HCT116 (cell line): ENCODE measurements at regions not wholly inside any gene's neighbourhood (a gene's known extent, or its start where the extent isn't known, plus 50 kb on each side); places are given as distances from the start of the nearest gene placed in this dataset.

Experiments
- ATAC-seq: fragments of 200-7000 bp; cut with Tn5 transposase; 2 replicates; pipeline ENCODE4 v1.9.1; 2020; ENCODE audit warnings: mild to moderate bottlenecking, moderate library complexity
- BruUV-seq: library from RNA; stranded (reverse); fragments of 400-500 nt; replicated peaks from 2 replicates; lab custom pipeline; 2021; lab: Mats Ljungman, UMichigan
- CTCF ChIA-PET: fragments of 300-600 bp; sonication (Branson Sonifier 250); formaldehyde crosslinking; loops from one replicate; lab custom pipeline; 2021; ENCODE audit warnings: antibody characterized with exemption; lab: Charles Lee
- POLR2A ChIA-PET: fragments of 300-600, 350-600 bp; sonication (Branson Sonifier 250); formaldehyde crosslinking; loops from one replicate; lab custom pipeline; 2021; ENCODE audit warnings: antibody characterized with exemption; lab: Charles Lee
- RAD21 ChIA-PET, 2 experiments: fragments of 300-600 bp; sonication (Branson Sonifier 250); formaldehyde crosslinking; loops; one replicate each; lab custom pipeline; 2023; ENCODE audit warnings: low total read pairs in 2 of 2; ENCODE audit not compliant: uncharacterized antibody in 2 of 2, unreplicated experiment in 2 of 2, low non-redundant PET in 1 of 2; lab: Charles Lee
- DNase-seq: peaks from one replicate; pipeline ENCODE4 v3.0.0-alpha.2; 2010; ENCODE audit warnings: low read depth, low spot score
- H2AFZ ChIP-seq: fragments of 200-600 bp; shearing (Covaris generic), sonication (generic); 2 replicates; pipeline ENCODE4 v1.6.1; 2017; ENCODE audit warnings: low read depth, mixed run types, mixed read lengths, antibody characterized with exemption, low read length; ENCODE audit not compliant: poor library complexity, severe bottlenecking
- H3K27ac ChIP-seq: 2 replicates; pipeline ENCODE4 v1.5.1; 2012; ENCODE audit warnings: low read depth, low read length
- H3K27me3 ChIP-seq: fragments of 200-600 bp; sonication (generic); 2 replicates; pipeline ENCODE4 v1.6.1; 2016; ENCODE audit warnings: mixed run types, low read length, mixed read lengths; ENCODE audit not compliant: insufficient read depth
- H3K36me3 ChIP-seq, 2 experiments: fragments of 200-500 bp in 1 of 2; fragments of 200-600 bp in 1 of 2; sonication (Bioruptor generic) in 1 of 2; sonication (generic) in 1 of 2; 2 replicates each; pipeline versions ENCODE4 v1.5.1 to v1.6.1; 2014 to 2016; ENCODE audit warnings: low read length in 2 of 2, inconsistent platforms in 1 of 2, mixed read lengths in 1 of 2, mixed run types in 1 of 2; ENCODE audit not compliant: insufficient read depth in 2 of 2, control insufficient read depth in 1 of 2
- H3K4me1 ChIP-seq, 2 experiments: fragments of 200-600 bp in 1 of 2; sonication (generic) in 1 of 2; 2 replicates each; pipeline versions ENCODE4 v1.5.1 to v1.6.1; 2012 to 2017; ENCODE audit warnings: low read length in 2 of 2, inconsistent platforms in 1 of 2, mild to moderate bottlenecking in 1 of 2, mixed read lengths in 1 of 2, mixed run types in 1 of 2, moderate library complexity in 1 of 2; ENCODE audit not compliant: insufficient read depth in 2 of 2, control insufficient read depth in 1 of 2
- H3K4me2 ChIP-seq: fragments of 200-600 bp; sonication (generic); 2 replicates; pipeline ENCODE4 v1.6.1; 2017; ENCODE audit warnings: mixed run types, low read length, mixed read lengths
- H3K4me3 ChIP-seq, 2 experiments: fragments of 200-600 bp in 1 of 2; sonication (generic) in 1 of 2; replicated peaks in 1 of 2; 2 replicates each; pipeline ENCODE4 v1.5.1; 2011 to 2016; ENCODE audit warnings: low read length in 2 of 2, control low read depth in 1 of 2, low read depth in 1 of 2, mild to moderate bottlenecking in 1 of 2, mixed read lengths in 1 of 2, mixed run types in 1 of 2
- H3K79me2 ChIP-seq: fragments of 200-600 bp; sonication (generic); 2 replicates; pipeline ENCODE4 v1.6.1; 2017; ENCODE audit warnings: mild to moderate bottlenecking, mixed run types, low read length, moderate library complexity, mixed read lengths; ENCODE audit not compliant: insufficient read depth
- H3K9ac ChIP-seq: fragments of 200-600 bp; sonication (generic); 2 replicates; pipeline ENCODE4 v1.6.1; 2016; ENCODE audit warnings: low read length, mixed read lengths
- H3K9me2 ChIP-seq: fragments of 200-600 bp; sonication (generic), shearing (Covaris generic); 2 replicates; pipeline ENCODE4 v1.6.1; 2017; ENCODE audit warnings: mixed run types, mild to moderate bottlenecking, moderate library complexity; ENCODE audit not compliant: insufficient read depth
- H3K9me3 ChIP-seq, 2 experiments: fragments of 200-500 bp in 1 of 2; fragments of 200-600 bp in 1 of 2; sonication (Bioruptor generic) in 1 of 2; sonication (generic) in 1 of 2; 2 replicates each; pipeline ENCODE4 v1.6.1; 2014 to 2017; ENCODE audit warnings: low read length in 2 of 2, mixed read lengths in 2 of 2, inconsistent platforms in 1 of 2, low read depth in 1 of 2, mild to moderate bottlenecking in 1 of 2, mixed run types in 1 of 2, moderate library complexity in 1 of 2; ENCODE audit not compliant: control insufficient read depth in 1 of 2, insufficient read depth in 1 of 2
- H4K20me1 ChIP-seq: fragments of 200-600 bp; sonication (generic), shearing (Covaris generic); 2 replicates; pipeline ENCODE4 v1.6.1; 2017; ENCODE audit warnings: mixed run types, mild to moderate bottlenecking, moderate library complexity; ENCODE audit not compliant: insufficient read depth
- CEBPB ChIP-seq: IDR thresholded peaks from 2 replicates; pipeline ENCODE4 v1.6.1; 2012; ENCODE audit warnings: low read depth
- EGR1 ChIP-seq: IDR thresholded peaks from 2 replicates; pipeline ENCODE4 v1.6.1; 2012; ENCODE audit warnings: low read depth
- FOSL1 ChIP-seq: IDR thresholded peaks from 2 replicates; pipeline ENCODE4 v1.6.1; 2012; ENCODE audit warnings: low read depth
- JUND ChIP-seq: IDR thresholded peaks from 2 replicates; pipeline ENCODE4 v1.6.1; 2012
- POLR2A ChIP-seq: IDR thresholded peaks from 2 replicates; pipeline ENCODE4 v1.7.0; 2011; ENCODE audit warnings: borderline replicate concordance; ENCODE audit not compliant: insufficient read depth, insufficient read length; ENCODE audit errors: extremely low read depth
- RAD21 ChIP-seq: IDR thresholded peaks from 2 replicates; pipeline ENCODE4 v1.6.1; 2012; ENCODE audit warnings: low read depth, mild to moderate bottlenecking
- SIN3A ChIP-seq: IDR thresholded peaks from 2 replicates; pipeline ENCODE4 v1.6.1; 2012; ENCODE audit warnings: low read depth
- SP1 ChIP-seq: IDR thresholded peaks from 2 replicates; pipeline ENCODE4 v1.6.1; 2012; ENCODE audit warnings: low read depth
- SRF ChIP-seq: IDR thresholded peaks from 2 replicates; pipeline ENCODE4 v1.6.1; 2012; ENCODE audit warnings: low read depth
- TCF7L2 ChIP-seq: IDR thresholded peaks from 2 replicates; pipeline ENCODE4 v1.7.0; 2011; ENCODE audit warnings: borderline replicate concordance, inconsistent platforms; ENCODE audit not compliant: insufficient read depth, insufficient read length; ENCODE audit errors: extremely low read depth
- YY1 ChIP-seq: IDR thresholded peaks from 2 replicates; pipeline ENCODE4 v1.6.1; 2011; ENCODE audit warnings: low read length, low read depth, moderate library complexity, mild to moderate bottlenecking; ENCODE audit not compliant: insufficient replicate concordance; ENCODE audit errors: extremely low read depth
- ZFX ChIP-seq: fragments of 450-650 bp; IDR thresholded peaks from 2 replicates; pipeline ENCODE4 v1.6.1; 2017
- intact Hi-C: fragments of 100-400 bp; cut with micrococcal nuclease; formaldehyde crosslinking; loops from 2 replicates; pipeline ENCODE4 v1.10.0; 2022
- TF ChIP-seq, protein P1 (sequence below), 3 experiments: fragments of 200-600 bp in 1 of 3; sonication (generic) in 1 of 3; IDR thresholded peaks in 2 of 3; conservative IDR thresholded peaks in 1 of 3; 2 replicates each; pipeline ENCODE4 v1.5.1; 2012 to 2017; ENCODE audit warnings: low read depth in 2 of 3, low read length in 2 of 3, antibody characterized with exemption in 1 of 3, borderline replicate concordance in 1 of 3, control low read depth in 1 of 3, mild to moderate bottlenecking in 1 of 3, mixed read lengths in 1 of 3, mixed run types in 1 of 3, moderate library complexity in 1 of 3; ENCODE audit not compliant: insufficient read depth in 1 of 3
- TF ChIP-seq, protein P2 (sequence below): IDR thresholded peaks from 2 replicates; pipeline ENCODE4 v1.6.1; 2012; ENCODE audit warnings: low read depth
- TF ChIP-seq, protein P3 (sequence below): IDR thresholded peaks from 2 replicates; pipeline ENCODE4 v1.6.1; 2012

DNA sequence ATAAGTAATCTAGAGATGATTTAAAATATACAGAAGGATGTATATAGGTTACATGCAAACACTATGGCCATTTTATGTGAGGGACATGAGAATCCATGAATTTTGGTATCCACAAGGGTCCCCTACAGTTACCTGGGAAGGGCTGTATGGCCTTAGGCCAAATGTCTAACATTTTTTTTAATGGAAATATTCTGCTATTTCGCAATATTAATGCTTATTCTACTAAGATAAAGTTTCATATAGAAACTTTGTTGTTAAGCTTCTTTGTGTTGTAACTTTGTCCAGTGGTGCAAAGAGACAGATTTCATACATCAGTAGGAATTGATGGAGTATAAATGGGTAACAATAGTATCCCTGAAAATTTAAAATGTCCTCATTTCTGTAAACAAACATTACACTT, 233.4 kb upstream of the THBS1 start (continued):
- TF ChIP-seq, protein P1, sequence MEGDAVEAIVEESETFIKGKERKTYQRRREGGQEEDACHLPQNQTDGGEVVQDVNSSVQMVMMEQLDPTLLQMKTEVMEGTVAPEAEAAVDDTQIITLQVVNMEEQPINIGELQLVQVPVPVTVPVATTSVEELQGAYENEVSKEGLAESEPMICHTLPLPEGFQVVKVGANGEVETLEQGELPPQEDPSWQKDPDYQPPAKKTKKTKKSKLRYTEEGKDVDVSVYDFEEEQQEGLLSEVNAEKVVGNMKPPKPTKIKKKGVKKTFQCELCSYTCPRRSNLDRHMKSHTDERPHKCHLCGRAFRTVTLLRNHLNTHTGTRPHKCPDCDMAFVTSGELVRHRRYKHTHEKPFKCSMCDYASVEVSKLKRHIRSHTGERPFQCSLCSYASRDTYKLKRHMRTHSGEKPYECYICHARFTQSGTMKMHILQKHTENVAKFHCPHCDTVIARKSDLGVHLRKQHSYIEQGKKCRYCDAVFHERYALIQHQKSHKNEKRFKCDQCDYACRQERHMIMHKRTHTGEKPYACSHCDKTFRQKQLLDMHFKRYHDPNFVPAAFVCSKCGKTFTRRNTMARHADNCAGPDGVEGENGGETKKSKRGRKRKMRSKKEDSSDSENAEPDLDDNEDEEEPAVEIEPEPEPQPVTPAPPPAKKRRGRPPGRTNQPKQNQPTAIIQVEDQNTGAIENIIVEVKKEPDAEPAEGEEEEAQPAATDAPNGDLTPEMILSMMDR (IDR thresholded peaks at IDR 0.05 in 2 of 3, conservative IDR thresholded peaks at IDR 0.05 in 1 of 3; ENCODE audit: borderline replicate concordance in 1 of 3, insufficient read depth in 1 of 3, low read depth in 2 of 3, low read length in 2 of 3): no peak
- TF ChIP-seq SP1 (no peak), ZFX (no peak)
- TF ChIP-seq, protein P2, sequence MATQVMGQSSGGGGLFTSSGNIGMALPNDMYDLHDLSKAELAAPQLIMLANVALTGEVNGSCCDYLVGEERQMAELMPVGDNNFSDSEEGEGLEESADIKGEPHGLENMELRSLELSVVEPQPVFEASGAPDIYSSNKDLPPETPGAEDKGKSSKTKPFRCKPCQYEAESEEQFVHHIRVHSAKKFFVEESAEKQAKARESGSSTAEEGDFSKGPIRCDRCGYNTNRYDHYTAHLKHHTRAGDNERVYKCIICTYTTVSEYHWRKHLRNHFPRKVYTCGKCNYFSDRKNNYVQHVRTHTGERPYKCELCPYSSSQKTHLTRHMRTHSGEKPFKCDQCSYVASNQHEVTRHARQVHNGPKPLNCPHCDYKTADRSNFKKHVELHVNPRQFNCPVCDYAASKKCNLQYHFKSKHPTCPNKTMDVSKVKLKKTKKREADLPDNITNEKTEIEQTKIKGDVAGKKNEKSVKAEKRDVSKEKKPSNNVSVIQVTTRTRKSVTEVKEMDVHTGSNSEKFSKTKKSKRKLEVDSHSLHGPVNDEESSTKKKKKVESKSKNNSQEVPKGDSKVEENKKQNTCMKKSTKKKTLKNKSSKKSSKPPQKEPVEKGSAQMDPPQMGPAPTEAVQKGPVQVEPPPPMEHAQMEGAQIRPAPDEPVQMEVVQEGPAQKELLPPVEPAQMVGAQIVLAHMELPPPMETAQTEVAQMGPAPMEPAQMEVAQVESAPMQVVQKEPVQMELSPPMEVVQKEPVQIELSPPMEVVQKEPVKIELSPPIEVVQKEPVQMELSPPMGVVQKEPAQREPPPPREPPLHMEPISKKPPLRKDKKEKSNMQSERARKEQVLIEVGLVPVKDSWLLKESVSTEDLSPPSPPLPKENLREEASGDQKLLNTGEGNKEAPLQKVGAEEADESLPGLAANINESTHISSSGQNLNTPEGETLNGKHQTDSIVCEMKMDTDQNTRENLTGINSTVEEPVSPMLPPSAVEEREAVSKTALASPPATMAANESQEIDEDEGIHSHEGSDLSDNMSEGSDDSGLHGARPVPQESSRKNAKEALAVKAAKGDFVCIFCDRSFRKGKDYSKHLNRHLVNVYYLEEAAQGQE: no peak
- TF ChIP-seq, all 23 proteins: peak for 0

DNA sequence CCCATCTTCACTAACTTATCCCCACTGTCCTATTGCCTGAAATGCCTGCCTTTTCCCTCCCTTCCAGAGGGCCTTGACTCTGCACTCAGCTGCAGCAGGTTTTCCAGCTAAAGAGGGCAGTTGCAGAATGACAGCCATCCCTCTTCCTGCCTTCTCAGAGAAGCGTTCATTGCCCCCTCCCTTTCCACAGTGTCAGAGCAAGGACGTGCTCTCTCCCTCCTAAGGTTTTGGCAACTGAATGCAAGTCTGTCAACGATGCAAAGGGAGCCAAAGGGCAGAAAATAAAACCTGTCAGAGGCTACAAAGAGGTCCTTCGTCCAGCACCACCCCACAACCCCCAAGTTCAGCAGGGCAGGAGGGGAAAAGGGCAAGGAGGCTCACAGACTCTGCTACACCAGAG, 230.1 kb upstream of the THBS1 start:
- no peaks in the 10 kb centered on the region for H3K4me1 ChIP-seq
- H3K27me3 ChIP-seq: no peaks in the 10 kb centered on the region
- ChIA-PET POLR2A (no interaction called here), CTCF (no interaction called here), RAD21 (no interaction called here)
- H3K4me3 ChIP-seq: no peak overlapping the region
- H3K9ac ChIP-seq: no peak overlapping the region
- DNase-seq (no peak), ATAC-seq (no peak)
- no peak overlapping the region for H3K4me2 ChIP-seq
- intact Hi-C loops: no loop called here
- H3K9me3 ChIP-seq: no peaks in the 10 kb centered on the region
- no peak overlapping the region for H2AFZ ChIP-seq
- no TSS peak for BruUV-seq
- H3K27ac ChIP-seq: no peak overlapping the region
- no peaks in the 10 kb centered on the region for H3K36me3 ChIP-seq
- H3K79me2 ChIP-seq: no peaks in the 10 kb centered on the region
- H4K20me1 ChIP-seq: no peaks in the 10 kb centered on the region
- no peaks in the 10 kb centered on the region for H3K9me2 ChIP-seq
- TF ChIP-seq CEBPB (no peak), JUND (no peak), FOSL1 (no peak), POLR2A (no peak), RAD21 (no peak), EGR1 (no peak), YY1 (no peak), SIN3A (no peak), SRF (no peak), SP1 (no peak), ZFX (no peak), TCF7L2 (no peak)
- TF ChIP-seq, protein P2: no peak
- TF ChIP-seq, protein P3, sequence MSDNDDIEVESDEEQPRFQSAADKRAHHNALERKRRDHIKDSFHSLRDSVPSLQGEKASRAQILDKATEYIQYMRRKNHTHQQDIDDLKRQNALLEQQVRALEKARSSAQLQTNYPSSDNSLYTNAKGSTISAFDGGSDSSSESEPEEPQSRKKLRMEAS: no peak
